T47D (cell line): ENCODE measurements at regions not wholly inside any gene's neighbourhood (a gene's known extent, or its start where the extent isn't known, plus 50 kb on each side); places are given as distances from the start of the nearest gene placed in this dataset.

Source experiments
- DNase-seq, 2 experiments: peaks; one replicate each; pipeline versions ENCODE4 v3.0.0 to v3.0.0-alpha.2; 2011 to 2012; ENCODE audit warnings: low read depth in 1 of 2, low spot score in 1 of 2
- JUND ChIP-seq: IDR thresholded peaks from 2 replicates; pipeline ENCODE4 v1.6.1; 2012; ENCODE audit warnings: low read depth
- in situ Hi-C: cut with HindIII; loops from 2 replicates; pipeline ENCODE4 v1.10.0; 2016; ENCODE audit warnings: low sequenced_read_pairs, low pct_unique_long_range_greater_than_20kb

DNA sequence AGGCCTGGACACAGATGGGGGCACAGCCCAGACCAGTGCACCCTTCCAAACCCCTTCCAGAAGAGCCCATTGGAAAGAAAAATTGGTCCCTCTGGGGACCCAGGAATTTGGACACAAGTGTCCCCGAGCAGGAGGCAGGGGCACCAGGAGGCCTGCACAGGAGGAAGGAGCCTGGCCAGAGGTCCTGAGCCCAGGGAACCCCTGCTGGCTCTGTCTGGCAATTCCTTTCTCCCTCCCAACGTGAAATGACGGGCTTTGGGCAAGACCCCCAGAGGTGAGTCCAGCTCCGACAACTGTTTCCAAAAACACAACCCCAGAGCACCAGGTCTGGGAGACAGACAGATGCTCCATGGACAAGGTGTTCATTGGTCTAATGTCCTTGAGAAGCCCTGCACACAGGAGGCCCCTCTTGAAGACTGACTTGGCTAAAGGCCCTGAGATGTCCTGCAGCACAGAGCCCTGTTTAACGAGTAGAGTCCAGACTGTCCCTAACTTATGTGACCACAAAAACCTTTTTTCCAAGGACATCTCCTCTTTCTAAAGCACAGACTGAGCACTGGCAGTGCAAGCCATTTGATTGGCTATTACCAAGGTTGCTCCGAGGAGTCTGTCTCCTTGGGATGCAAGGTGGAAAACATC lies 150.7 kb downstream of the OAT start:
- no peak for TF ChIP-seq JUND
- in situ Hi-C loops, result no loop called here
- DNase-seq, result no peak

DNA sequence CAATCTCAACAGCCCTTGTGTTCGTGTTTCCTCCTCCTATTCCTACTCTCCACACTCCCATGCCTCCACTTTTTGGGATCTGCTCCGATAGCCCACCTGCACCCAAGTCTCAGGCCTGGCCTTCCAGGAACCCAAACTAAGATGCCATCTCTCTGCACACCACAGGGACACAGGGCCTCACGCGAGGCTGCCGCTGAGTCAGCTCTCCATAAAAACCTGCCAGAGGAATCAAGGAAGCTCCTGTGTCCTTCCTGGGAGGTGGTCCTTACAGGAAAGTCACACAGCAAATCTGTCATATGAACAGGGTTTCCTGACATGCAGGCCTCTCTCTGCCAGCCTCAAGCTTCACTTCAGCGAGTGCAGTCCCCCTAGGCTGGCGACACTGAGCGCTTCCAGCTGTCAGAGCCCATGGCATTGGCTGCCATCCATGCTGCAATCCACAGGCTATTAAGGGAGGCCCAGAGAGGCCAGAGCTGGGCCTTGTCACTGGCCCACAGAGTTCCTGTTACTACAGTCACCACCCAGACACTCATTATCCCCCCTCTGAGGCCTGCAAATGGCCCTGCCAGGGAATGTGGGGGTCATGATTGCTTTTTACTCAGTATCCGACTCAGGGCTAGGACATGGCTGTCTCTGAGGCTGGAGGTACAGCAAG lies 151.4 kb downstream of the OAT start:
- in situ Hi-C loops, result no loop called here
- no peak for TF ChIP-seq JUND
- DNase-seq, result no peak

- no peak for TF ChIP-seq JUND
- DNase-seq, result no peak
- in situ Hi-C loops, result no loop called here
These were observed 152.1 kb downstream of the OAT start for GRCh38 chr10:124266468-124267230.

GRCh38 chr10:124265776-124266467 lies 152.8 kb downstream of the OAT start:
- no peak for DNase-seq
- TF ChIP-seq JUND, result no peak
- in situ Hi-C loops, result no loop called here

DNA sequence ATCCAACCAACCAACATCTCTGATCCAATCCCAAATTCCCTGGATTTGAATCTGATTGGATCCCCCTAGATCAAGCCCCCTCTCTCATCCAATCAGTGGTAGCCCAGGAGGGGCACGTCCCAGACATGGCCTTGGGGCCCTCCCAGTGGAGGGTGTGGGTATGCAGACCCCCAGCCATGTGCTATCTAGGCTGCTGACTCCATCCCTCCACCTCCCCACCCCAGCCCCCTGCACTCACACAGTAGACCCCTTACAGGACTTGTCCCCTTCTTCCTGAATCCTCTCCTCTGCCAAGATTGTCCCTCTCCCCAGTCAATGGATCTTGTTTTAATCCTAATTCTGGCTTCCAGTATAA lies 153.4 kb downstream of the OAT start:
- in situ Hi-C loops, result no loop called here
- no peak for DNase-seq

GRCh38 chr10:124264711-124265390 lies 153.9 kb downstream of the OAT start:
- no peak for DNase-seq
- in situ Hi-C loops, result no loop called here

More for the DNA sequence above, 153.4 kb downstream of the OAT start:
- TF ChIP-seq JUND, result no peak

GRCh38 chr10:124264271-124264670 lies 154.5 kb downstream of the OAT start:
- TF ChIP-seq JUND, result no peak
- in situ Hi-C loops, result no loop called here
- DNase-seq, result no peak

More at GRCh38 chr10:124264711-124265390, 153.9 kb downstream of the OAT start:
- no peak for TF ChIP-seq JUND

DNA sequence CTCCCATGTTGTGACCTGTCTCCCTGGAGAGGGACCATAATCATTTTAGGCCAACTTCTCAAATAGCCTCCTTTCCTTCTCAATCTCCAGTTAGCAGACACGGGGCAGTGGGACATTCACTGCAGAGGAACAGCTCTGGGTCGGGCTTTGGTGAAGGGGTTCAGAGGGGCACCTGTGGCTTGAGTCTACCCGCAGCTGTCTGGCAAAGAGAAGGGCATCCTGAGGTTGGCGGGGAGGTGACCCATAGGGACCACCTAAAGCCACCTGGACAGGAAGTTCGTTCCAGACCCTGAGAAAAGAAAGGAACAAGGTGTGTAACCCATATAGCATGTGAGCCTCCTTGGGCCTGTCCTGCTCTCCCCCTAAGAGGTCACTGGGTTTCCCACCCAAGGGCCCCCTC lies 155.0 kb downstream of the OAT start:
- DNase-seq, result no peak
- no peak for TF ChIP-seq JUND
- in situ Hi-C loops, result no loop called here

DNA sequence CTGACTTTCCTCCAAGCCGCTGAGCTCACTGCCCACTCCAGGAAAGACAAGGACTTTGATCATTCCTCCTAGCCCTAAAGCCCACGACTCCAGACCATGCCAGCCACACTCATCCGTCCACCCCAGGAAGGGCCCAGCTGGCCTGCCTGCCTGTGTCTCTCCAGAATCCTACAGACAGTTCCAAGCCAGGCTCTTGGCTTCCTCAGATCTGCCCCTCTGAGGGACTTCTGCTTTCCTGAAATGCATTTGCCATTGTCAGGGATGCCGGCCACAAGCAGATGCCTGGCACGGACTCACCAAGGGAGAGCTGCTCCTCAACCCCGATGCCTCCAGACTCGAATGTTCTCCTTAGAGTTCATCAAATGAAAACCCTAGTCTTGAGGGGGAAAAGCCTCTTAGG lies 155.8 kb downstream of the OAT start:
- no peak for DNase-seq
- in situ Hi-C loops, result no loop called here
- no peak for TF ChIP-seq JUND

GRCh38 chr10:124262234-124262865 lies 156.4 kb downstream of the OAT start:
- in situ Hi-C loops, result no loop called here

DNA sequence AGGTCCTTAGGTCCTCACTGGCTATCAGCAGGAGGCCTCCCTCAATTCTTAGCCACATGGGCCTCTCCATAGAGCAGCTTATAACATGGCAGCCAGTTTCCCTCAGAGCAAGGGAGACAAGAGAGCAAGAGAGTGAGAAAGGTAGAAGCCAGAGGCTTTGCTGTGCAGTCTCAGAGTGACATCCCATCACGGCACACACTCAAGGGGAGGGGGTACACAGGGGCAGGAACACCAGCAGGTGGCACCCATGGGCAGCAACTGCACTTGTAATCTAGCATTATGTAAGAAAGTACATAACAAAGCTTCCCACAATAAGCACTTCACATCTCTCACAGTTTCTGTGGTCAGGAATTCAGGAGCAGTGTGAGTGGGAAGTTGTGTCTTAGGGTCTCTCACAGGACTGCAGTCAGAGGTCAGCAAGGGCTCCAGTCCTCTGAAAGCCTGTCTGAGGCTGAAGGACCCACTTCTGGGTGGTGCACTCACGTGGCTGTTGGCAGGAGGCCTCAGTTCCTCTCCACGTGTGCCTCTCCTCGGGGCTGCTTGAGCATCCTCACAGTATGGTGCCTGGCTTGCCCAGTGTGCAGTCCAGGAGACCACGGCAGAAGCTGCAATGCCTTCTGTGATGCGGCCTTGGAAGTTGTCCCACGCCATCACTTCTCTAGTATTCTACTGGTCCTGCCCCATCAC lies 159.4 kb downstream of the OAT start:
- peak in 1 of 2 experiments; percentile 41 for DNase-seq
- TF ChIP-seq JUND, result no peak
- in situ Hi-C loops, result no loop called here

More at GRCh38 chr10:124262234-124262865, 156.4 kb downstream of the OAT start:
- no peak for TF ChIP-seq JUND
- DNase-seq, result no peak
